ENCODE measurements at regions not wholly inside any gene's neighbourhood (a gene's known extent, or its start where the extent isn't known, plus 50 kb on each side); places are given as distances from the start of the nearest gene placed in this dataset.

GRCh38 chr16:86884390-86884650, 306.0 kb downstream of the FOXL1 start:
- TF ChIP-seq CTCF (IDR thresholded peaks at IDR 0.05; ENCODE audit: low read depth, low read length) (no peak), EZH2phosphoT487 (IDR thresholded peaks at IDR 0.05; ENCODE audit: low read depth) (no peak)
